ENCODE measurements at regions not wholly inside any gene's neighbourhood (a gene's known extent, or its start where the extent isn't known, plus 50 kb on each side); places are given as distances from the start of the nearest gene placed in this dataset.

DNA sequence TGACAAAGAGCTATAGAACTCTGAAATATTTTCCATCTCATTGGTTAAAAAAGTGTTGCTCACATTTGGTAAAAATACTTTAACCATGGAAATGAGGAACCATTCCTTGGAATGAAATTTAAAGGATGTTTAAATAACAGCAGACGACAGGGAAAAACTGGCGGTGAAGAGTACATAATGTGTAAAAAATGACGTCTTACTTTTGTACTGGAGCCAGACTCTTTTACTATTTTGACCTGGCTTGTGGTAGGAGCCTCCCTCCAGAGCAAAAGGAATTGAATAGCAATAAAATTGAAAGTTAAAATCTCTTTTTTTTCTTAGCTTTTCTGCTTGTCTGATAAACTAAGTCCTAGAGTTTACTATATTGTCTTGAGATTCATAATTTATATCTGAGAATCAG, 426.2 kb upstream of the KLHL1 start:
- no peaks in the 10 kb centered on the region for H3K27me3 ChIP-seq (ENCODE audit: insufficient read depth, low read depth)
- ChIA-PET CTCF (no interaction called here), POLR2A (ENCODE audit: unreplicated experiment) (no interaction called here)
- H3F3A ChIP-seq (ENCODE audit: insufficient read depth, low read depth) = no peaks in the 10 kb centered on the region
- H3K79me2 ChIP-seq (ENCODE audit: low read depth) = no peaks in the 10 kb centered on the region
- BruUV-seq (replicated peaks) = no TSS peak
- no peak overlapping the region for H3K4me2 ChIP-seq
- DNase-seq = no peak
- intact Hi-C loops (cut with micrococcal nuclease; ENCODE audit: unreplicated experiment) = no loop called here
- H2AFZ ChIP-seq = no peak overlapping the region
- H3K4me1 ChIP-seq (replicated peaks; ENCODE audit: insufficient read depth) = no peaks in the 10 kb centered on the region
- no peaks in the 10 kb centered on the region for H3K36me3 ChIP-seq (ENCODE audit: low read depth)
- no peak overlapping the region for H3K4me3 ChIP-seq
- H3K27ac ChIP-seq = no peak overlapping the region
- H3K9me2 ChIP-seq (ENCODE audit: insufficient read depth) = no peaks in the 10 kb centered on the region
- TF ChIP-seq EZH2 (IDR thresholded peaks at IDR 0.05; ENCODE audit: low read depth) = no peak
- TF ChIP-seq, protein P1, sequence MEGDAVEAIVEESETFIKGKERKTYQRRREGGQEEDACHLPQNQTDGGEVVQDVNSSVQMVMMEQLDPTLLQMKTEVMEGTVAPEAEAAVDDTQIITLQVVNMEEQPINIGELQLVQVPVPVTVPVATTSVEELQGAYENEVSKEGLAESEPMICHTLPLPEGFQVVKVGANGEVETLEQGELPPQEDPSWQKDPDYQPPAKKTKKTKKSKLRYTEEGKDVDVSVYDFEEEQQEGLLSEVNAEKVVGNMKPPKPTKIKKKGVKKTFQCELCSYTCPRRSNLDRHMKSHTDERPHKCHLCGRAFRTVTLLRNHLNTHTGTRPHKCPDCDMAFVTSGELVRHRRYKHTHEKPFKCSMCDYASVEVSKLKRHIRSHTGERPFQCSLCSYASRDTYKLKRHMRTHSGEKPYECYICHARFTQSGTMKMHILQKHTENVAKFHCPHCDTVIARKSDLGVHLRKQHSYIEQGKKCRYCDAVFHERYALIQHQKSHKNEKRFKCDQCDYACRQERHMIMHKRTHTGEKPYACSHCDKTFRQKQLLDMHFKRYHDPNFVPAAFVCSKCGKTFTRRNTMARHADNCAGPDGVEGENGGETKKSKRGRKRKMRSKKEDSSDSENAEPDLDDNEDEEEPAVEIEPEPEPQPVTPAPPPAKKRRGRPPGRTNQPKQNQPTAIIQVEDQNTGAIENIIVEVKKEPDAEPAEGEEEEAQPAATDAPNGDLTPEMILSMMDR (conservative IDR thresholded peaks at IDR 0.05) = no peak
- H4K20me1 ChIP-seq (ENCODE audit: insufficient read depth) = no peaks in the 10 kb centered on the region
- no peaks in the 10 kb centered on the region for H3K9me3 ChIP-seq (ENCODE audit: insufficient read depth, low read depth)

DNA sequence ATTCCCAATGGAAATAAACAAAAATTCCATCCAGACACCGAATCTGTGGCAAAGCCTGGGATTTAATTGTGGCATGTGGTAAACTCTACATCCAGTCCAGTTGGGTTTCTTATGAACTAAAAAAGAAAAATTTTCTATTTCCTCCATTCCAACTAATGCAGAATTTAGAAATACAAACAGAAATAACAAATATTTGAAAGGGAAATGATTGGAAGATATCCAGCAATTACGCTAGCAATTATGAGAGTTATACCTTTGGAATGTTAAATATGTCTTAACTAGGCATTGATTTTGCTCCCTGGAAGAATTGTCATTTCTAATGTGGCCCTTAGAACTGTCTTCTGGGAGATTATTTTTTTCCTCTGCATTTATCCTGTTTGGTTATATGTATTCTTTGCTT, 421.4 kb upstream of the KLHL1 start:
- TF ChIP-seq EZH2 (IDR thresholded peaks at IDR 0.05; ENCODE audit: low read depth) = no peak
- TF ChIP-seq, protein P1 (conservative IDR thresholded peaks at IDR 0.05) = no peak
- Histone ChIP-seq H3K36me3 (ENCODE audit: low read depth) (no peaks in the 10 kb centered on the region), H4K20me1 (ENCODE audit: insufficient read depth) (no peaks in the 10 kb centered on the region), H3K27ac (no peak overlapping the region), H2AFZ (no peak overlapping the region), H3K4me2 (no peak overlapping the region), H3F3A (ENCODE audit: insufficient read depth, low read depth) (no peaks in the 10 kb centered on the region), H3K9me3 (ENCODE audit: insufficient read depth, low read depth) (no peaks in the 10 kb centered on the region), H3K4me3 (no peak overlapping the region), H3K4me1 (replicated peaks; ENCODE audit: insufficient read depth) (no peaks in the 10 kb centered on the region), H3K9me2 (ENCODE audit: insufficient read depth) (no peaks in the 10 kb centered on the region), H3K27me3 (ENCODE audit: insufficient read depth, low read depth) (no peaks in the 10 kb centered on the region), H3K79me2 (ENCODE audit: low read depth) (no peaks in the 10 kb centered on the region)
- ChIA-PET CTCF (no interaction called here), POLR2A (ENCODE audit: unreplicated experiment) (no interaction called here)
- no TSS peak for BruUV-seq (replicated peaks)
- no peak for DNase-seq
- intact Hi-C loops (cut with micrococcal nuclease; ENCODE audit: unreplicated experiment) = no loop called here

DNA sequence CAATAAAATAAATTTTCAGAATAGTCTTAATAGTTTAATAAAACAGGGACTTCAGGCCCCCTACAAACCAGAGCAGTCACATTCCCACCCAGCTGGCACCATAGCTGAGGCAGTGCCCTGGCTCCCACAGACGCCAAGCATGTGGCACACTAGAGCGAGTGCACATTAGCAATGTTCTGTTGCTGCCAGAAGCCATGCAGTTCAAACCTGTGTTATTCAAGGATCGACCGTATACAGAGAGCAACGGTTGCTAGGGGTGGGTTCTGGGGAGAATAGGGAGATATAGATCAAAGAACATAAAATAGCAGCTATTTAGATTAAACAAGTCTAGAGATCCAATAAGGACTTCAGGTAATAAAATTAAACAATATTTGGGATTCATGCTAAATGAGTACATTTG, 419.3 kb upstream of the KLHL1 start:
- H3K4me2 ChIP-seq = no peak overlapping the region
- H3K36me3 ChIP-seq (ENCODE audit: low read depth) = no peaks in the 10 kb centered on the region
- H3K9me2 ChIP-seq (ENCODE audit: insufficient read depth) = no peaks in the 10 kb centered on the region
- no peak for DNase-seq
- no peaks in the 10 kb centered on the region for H3K79me2 ChIP-seq (ENCODE audit: low read depth)
- TF ChIP-seq EZH2 (IDR thresholded peaks at IDR 0.05; ENCODE audit: low read depth) = no peak
- TF ChIP-seq, protein P1 (conservative IDR thresholded peaks at IDR 0.05) = no peak
- intact Hi-C loops (cut with micrococcal nuclease; ENCODE audit: unreplicated experiment) = no loop called here
- ChIA-PET CTCF (no interaction called here), POLR2A (ENCODE audit: unreplicated experiment) (no interaction called here)
- no peaks in the 10 kb centered on the region for H3K9me3 ChIP-seq (ENCODE audit: insufficient read depth, low read depth)
- H4K20me1 ChIP-seq (ENCODE audit: insufficient read depth) = no peaks in the 10 kb centered on the region
- no peak overlapping the region for H3K4me3 ChIP-seq
- H3K27me3 ChIP-seq (ENCODE audit: insufficient read depth, low read depth) = no peaks in the 10 kb centered on the region
- no peaks in the 10 kb centered on the region for H3K4me1 ChIP-seq (replicated peaks; ENCODE audit: insufficient read depth)
- no peaks in the 10 kb centered on the region for H3F3A ChIP-seq (ENCODE audit: insufficient read depth, low read depth)
- BruUV-seq (replicated peaks) = no TSS peak
- H3K27ac ChIP-seq = no peak overlapping the region
- no peak overlapping the region for H2AFZ ChIP-seq

Measured in PC-9 (cell line).